RWPE1 (cell line): ENCODE measurements at regions not wholly inside any gene's neighbourhood (a gene's known extent, or its start where the extent isn't known, plus 50 kb on each side); places are given as distances from the start of the nearest gene placed in this dataset.

Experiments used
- CTCF ChIA-PET: fragments of 350-600 bp; sonication (Branson Sonifier 250); formaldehyde crosslinking; extraction: SDS; loops from one replicate; lab custom pipeline; 2021; lab: Yijun Ruan, JAX
- POLR2A ChIA-PET: fragments of 400-600 bp; formaldehyde crosslinking; extraction: SDS; loops from one replicate; lab custom pipeline; 2020; ENCODE audit warnings: antibody characterized with exemption; ENCODE audit not compliant: low non-redundant PET; lab: Yijun Ruan, JAX
- DNase-seq: peaks from one replicate; pipeline ENCODE4 v3.0.0; 2012; ENCODE audit warnings: low spot score
- H3K27ac ChIP-seq: fragments of 450-650 bp; 2 replicates; pipeline ENCODE4 v1.5.1; 2017
- CTCF ChIP-seq: fragments of 450-650 bp; conservative IDR thresholded peaks from 2 replicates; pipeline ENCODE4 v1.5.1; 2017; ENCODE audit warnings: low read depth, mild to moderate bottlenecking

- ChIA-PET POLR2A (no interaction called here), CTCF (interaction anchor here (0.7 kb wide), 1 partner anchor 378 kb away, joined by 10 read pairs; no protein-coding TSS in a partner anchor)
- no peak for DNase-seq
- TF ChIP-seq CTCF: no peak
- no peak overlapping the region for H3K27ac ChIP-seq
Measured at GRCh38 chr9:19666575-19666974, 122.3 kb downstream of the SLC24A2 start.

GRCh38 chr9:19665146-19665863, 123.5 kb downstream of the SLC24A2 start:
- POLR2A ChIA-PET: no interaction called here
- no peak for TF ChIP-seq CTCF
- CTCF ChIA-PET: no interaction called here
- no peak for DNase-seq
- no peak overlapping the region for H3K27ac ChIP-seq

- TF ChIP-seq CTCF: no peak
- ChIA-PET CTCF (no interaction called here), POLR2A (no interaction called here)
- DNase-seq: no peak
- H3K27ac ChIP-seq: no peak overlapping the region
Measured at GRCh38 chr9:19663570-19663969, 125.3 kb downstream of the SLC24A2 start.

- TF ChIP-seq CTCF: no peak
- POLR2A ChIA-PET: no interaction called here
- no peak for DNase-seq
- CTCF ChIA-PET: no interaction called here
- H3K27ac ChIP-seq: no peak overlapping the region
Measured at GRCh38 chr9:19662213-19662612, 126.6 kb downstream of the SLC24A2 start.

- no peak overlapping the region for H3K27ac ChIP-seq
- DNase-seq: peak; percentile 48
- TF ChIP-seq CTCF: no peak
- ChIA-PET POLR2A (no interaction called here), CTCF (no interaction called here)
Measured at GRCh38 chr9:19660019-19660418, 128.8 kb downstream of the SLC24A2 start.

- CTCF ChIA-PET: no interaction called here
- POLR2A ChIA-PET: no interaction called here
- H3K27ac ChIP-seq: no peak overlapping the region
- DNase-seq: no peak
- no peak for TF ChIP-seq CTCF
Measured at GRCh38 chr9:19656704-19657103, 132.1 kb downstream of the SLC24A2 start.
